ENCODE measurements at regions not wholly inside any gene's neighbourhood (a gene's known extent, or its start where the extent isn't known, plus 50 kb on each side); places are given as distances from the start of the nearest gene placed in this dataset.
"Not testable (repeated sequence)": the region's sequence is repeated elsewhere in the genome, so short reads cannot be mapped to it uniquely, and the experiment has no call there.

DNA sequence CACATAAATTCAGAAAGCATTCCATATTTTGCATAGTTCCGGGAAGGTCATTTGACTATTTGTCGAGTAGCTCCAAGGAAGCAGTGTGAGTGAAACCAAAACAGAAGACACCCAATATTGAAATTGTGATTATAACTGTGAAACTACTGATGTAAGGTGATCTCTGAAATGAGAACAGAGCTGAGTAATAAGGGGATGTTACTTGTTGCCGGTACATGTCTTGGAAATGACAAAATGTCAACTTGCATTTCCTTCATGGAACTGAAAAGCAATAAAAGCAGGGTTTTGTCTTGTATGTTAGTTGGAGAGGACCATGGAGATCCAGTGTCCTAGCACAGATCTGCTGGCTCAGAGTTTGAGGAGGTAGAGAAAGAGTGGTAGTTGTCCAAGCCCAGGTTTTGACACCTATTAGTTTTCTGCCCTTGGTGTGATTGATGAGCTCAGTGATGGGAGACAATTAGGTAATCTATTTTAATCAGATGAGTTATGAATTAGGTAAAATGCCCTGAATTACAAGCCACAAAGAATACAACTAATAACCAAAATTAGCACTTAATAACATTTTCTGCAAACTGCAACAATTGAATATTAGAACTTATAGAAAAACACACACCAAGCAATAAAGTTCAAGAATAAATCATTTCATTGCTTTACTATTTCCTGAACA, 58.7 kb upstream of the ZNF519 start:
- H3K4me3 Mint-ChIP-seq; H3K4me2 ChIP-seq (replicated peaks; ENCODE audit: low read depth, low read length, poor library complexity, severe bottlenecking); ATAC-seq (ENCODE audit: low read depth); DNase-seq; POLR2A ChIA-PET; H4K20me1 ChIP-seq (ENCODE audit: control insufficient read depth, insufficient read depth, low read length, poor library complexity, severe bottlenecking); H3K27me3 ChIP-seq (replicated peaks in 1 of 4; ENCODE audit: control extremely low read depth in 1 of 4, control insufficient read depth in 3 of 4, insufficient read depth in 4 of 4, low read length in 3 of 4); CTCF ChIA-PET; H3K4me1 ChIP-seq (ENCODE audit: control insufficient read depth in 2 of 2, insufficient read depth in 2 of 2, low read length in 2 of 2); H3K36me3 ChIP-seq (replicated peaks in 1 of 2; ENCODE audit: control extremely low read depth in 1 of 2, control insufficient read depth in 1 of 2, extremely low read depth in 1 of 2, insufficient read depth in 2 of 2, low read length in 1 of 2); intact Hi-C loops (cut with micrococcal nuclease); H2AFZ ChIP-seq (ENCODE audit: insufficient read depth, low read depth, low read length, poor library complexity, severe bottlenecking); H3K79me2 ChIP-seq (ENCODE audit: control insufficient read depth, insufficient read depth, low read length); H3K27ac Mint-ChIP-seq; H3K9me3 ChIP-seq (ENCODE audit: control extremely low read depth in 1 of 3, control insufficient read depth in 2 of 3, insufficient read depth in 1 of 3, low read length in 2 of 3); H3K9me3 Mint-ChIP-seq (ENCODE audit: insufficient read depth); H3K27ac ChIP-seq (ENCODE audit: low read length in 2 of 2); H3K27me3 Mint-ChIP-seq; H3K4me3 ChIP-seq (ENCODE audit: control extremely low read depth in 1 of 5, extremely low read depth in 1 of 5, insufficient read depth in 1 of 5, low read depth in 2 of 5, low read length in 4 of 5); H3K4me1 Mint-ChIP-seq; H3K9ac ChIP-seq (ENCODE audit: low read length): not testable (repeated sequence)
- 61% methylated on average over 2 of the region's 3 CpGs for WGBS (ENCODE audit: insufficient coverage)

DNA sequence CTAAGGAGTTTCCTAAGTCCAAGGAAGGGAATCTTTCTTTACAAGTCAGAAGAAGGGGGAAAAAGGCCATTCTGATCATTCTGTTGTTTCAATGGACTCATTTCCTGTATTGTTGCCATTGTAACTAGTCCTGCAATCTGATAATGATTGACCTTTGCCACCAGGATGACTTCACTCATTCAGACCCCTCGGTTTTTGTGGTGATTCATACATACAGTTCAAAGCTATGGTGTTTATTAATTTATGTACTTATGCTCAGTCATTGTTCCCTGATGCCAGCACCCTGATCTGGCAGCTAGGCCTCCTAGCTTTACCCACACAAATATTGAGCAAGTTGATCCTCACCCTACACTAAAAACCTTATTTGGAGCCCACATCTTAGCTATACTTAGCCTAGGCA, 57.6 kb upstream of the ZNF519 start:
- DNase-seq (no peak), ATAC-seq (ENCODE audit: low read depth) (no peak)
- H4K20me1 ChIP-seq (ENCODE audit: control insufficient read depth, insufficient read depth, low read length, poor library complexity, severe bottlenecking), result no peaks in the 10 kb centered on the region
- H3K27ac ChIP-seq (ENCODE audit: low read length in 2 of 2), result no peak overlapping the region
- ChIA-PET POLR2A (no interaction called here), CTCF (no interaction called here)
- WGBS (ENCODE audit: insufficient coverage), result no CpG with 5 or more reads among the region's 1 CpG
- H3K4me3 Mint-ChIP-seq, result no peak overlapping the region
- TF ChIP-seq, protein P1, sequence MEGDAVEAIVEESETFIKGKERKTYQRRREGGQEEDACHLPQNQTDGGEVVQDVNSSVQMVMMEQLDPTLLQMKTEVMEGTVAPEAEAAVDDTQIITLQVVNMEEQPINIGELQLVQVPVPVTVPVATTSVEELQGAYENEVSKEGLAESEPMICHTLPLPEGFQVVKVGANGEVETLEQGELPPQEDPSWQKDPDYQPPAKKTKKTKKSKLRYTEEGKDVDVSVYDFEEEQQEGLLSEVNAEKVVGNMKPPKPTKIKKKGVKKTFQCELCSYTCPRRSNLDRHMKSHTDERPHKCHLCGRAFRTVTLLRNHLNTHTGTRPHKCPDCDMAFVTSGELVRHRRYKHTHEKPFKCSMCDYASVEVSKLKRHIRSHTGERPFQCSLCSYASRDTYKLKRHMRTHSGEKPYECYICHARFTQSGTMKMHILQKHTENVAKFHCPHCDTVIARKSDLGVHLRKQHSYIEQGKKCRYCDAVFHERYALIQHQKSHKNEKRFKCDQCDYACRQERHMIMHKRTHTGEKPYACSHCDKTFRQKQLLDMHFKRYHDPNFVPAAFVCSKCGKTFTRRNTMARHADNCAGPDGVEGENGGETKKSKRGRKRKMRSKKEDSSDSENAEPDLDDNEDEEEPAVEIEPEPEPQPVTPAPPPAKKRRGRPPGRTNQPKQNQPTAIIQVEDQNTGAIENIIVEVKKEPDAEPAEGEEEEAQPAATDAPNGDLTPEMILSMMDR (IDR thresholded peaks at IDR 0.05), result no peak
- no peak for TF ChIP-seq EZH2 (IDR thresholded peaks at IDR 0.05; ENCODE audit: borderline replicate concordance, insufficient read depth, low read depth, low read length, poor library complexity, severe bottlenecking)
- no peak overlapping the region for H3K9ac ChIP-seq (ENCODE audit: low read length)
- H3K9me3 ChIP-seq (ENCODE audit: control extremely low read depth in 1 of 3, control insufficient read depth in 2 of 3, insufficient read depth in 1 of 3, low read length in 2 of 3), result no peaks in the 10 kb centered on the region
- no peaks in the 10 kb centered on the region for H3K4me1 Mint-ChIP-seq
- no peaks in the 10 kb centered on the region for H3K27me3 Mint-ChIP-seq
- no peaks in the 10 kb centered on the region for H3K79me2 ChIP-seq (ENCODE audit: control insufficient read depth, insufficient read depth, low read length)
- H3K27me3 ChIP-seq (replicated peaks in 1 of 4; ENCODE audit: control extremely low read depth in 1 of 4, control insufficient read depth in 3 of 4, insufficient read depth in 4 of 4, low read length in 3 of 4), result no peaks in the 10 kb centered on the region
- H3K9me3 Mint-ChIP-seq (ENCODE audit: insufficient read depth), result no peaks in the 10 kb centered on the region
- no peaks in the 10 kb centered on the region for H3K36me3 ChIP-seq (replicated peaks in 1 of 2; ENCODE audit: control extremely low read depth in 1 of 2, control insufficient read depth in 1 of 2, extremely low read depth in 1 of 2, insufficient read depth in 2 of 2, low read length in 1 of 2)
- no peak overlapping the region for H2AFZ ChIP-seq (ENCODE audit: insufficient read depth, low read depth, low read length, poor library complexity, severe bottlenecking)
- no peak overlapping the region for H3K4me3 ChIP-seq (ENCODE audit: control extremely low read depth in 1 of 5, extremely low read depth in 1 of 5, insufficient read depth in 1 of 5, low read depth in 2 of 5, low read length in 4 of 5)
- no peak overlapping the region for H3K4me2 ChIP-seq (replicated peaks; ENCODE audit: low read depth, low read length, poor library complexity, severe bottlenecking)
- intact Hi-C loops (cut with micrococcal nuclease), result no loop called here
- no peaks in the 10 kb centered on the region for H3K4me1 ChIP-seq (ENCODE audit: control insufficient read depth in 2 of 2, insufficient read depth in 2 of 2, low read length in 2 of 2)
- H3K27ac Mint-ChIP-seq, result no peak overlapping the region

DNA sequence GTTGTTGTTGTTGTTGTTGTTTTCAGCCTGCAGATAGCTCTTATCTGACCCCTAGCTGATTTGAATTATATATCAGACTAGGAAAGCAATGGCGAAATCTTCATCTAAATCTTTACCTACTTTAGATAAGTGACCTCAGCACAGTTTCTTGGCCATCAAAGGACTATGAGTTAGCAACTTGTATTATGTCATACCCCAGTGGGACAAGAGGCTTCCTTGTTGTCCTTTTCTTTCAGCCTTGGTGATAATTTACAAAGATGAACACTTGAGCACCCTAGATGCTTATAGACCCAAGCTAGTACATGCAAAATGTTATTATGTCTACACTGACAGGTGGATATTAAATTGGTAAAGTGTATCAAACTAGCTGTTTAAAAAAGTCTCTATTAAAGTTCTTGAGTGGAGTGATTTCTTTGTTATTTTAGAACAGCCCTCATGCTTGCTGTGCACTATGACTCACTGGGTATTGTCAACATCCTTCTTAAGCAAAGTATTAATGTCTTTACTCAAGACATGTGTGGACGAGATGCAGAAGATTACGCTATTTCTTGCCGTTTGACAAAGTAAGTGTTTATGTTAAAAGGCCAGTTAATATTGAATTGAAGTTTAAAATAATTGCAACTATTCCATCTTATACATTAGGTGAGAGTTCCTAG, 56.6 kb upstream of the ZNF519 start:
- DNase-seq; H3K27me3 Mint-ChIP-seq; H4K20me1 ChIP-seq (ENCODE audit: control insufficient read depth, insufficient read depth, low read length, poor library complexity, severe bottlenecking); POLR2A ChIA-PET; H3K9me3 ChIP-seq (ENCODE audit: control extremely low read depth in 1 of 3, control insufficient read depth in 2 of 3, insufficient read depth in 1 of 3, low read length in 2 of 3); intact Hi-C loops (cut with micrococcal nuclease); H3K4me1 Mint-ChIP-seq; H2AFZ ChIP-seq (ENCODE audit: insufficient read depth, low read depth, low read length, poor library complexity, severe bottlenecking); ATAC-seq (ENCODE audit: low read depth); H3K4me3 ChIP-seq (ENCODE audit: control extremely low read depth in 1 of 5, extremely low read depth in 1 of 5, insufficient read depth in 1 of 5, low read depth in 2 of 5, low read length in 4 of 5); H3K4me1 ChIP-seq (ENCODE audit: control insufficient read depth in 2 of 2, insufficient read depth in 2 of 2, low read length in 2 of 2); H3K27ac Mint-ChIP-seq; H3K36me3 ChIP-seq (replicated peaks in 1 of 2; ENCODE audit: control extremely low read depth in 1 of 2, control insufficient read depth in 1 of 2, extremely low read depth in 1 of 2, insufficient read depth in 2 of 2, low read length in 1 of 2); CTCF ChIA-PET; H3K9me3 Mint-ChIP-seq (ENCODE audit: insufficient read depth); H3K4me3 Mint-ChIP-seq; H3K79me2 ChIP-seq (ENCODE audit: control insufficient read depth, insufficient read depth, low read length); H3K27me3 ChIP-seq (replicated peaks in 1 of 4; ENCODE audit: control extremely low read depth in 1 of 4, control insufficient read depth in 3 of 4, insufficient read depth in 4 of 4, low read length in 3 of 4); H3K4me2 ChIP-seq (replicated peaks; ENCODE audit: low read depth, low read length, poor library complexity, severe bottlenecking); H3K9ac ChIP-seq (ENCODE audit: low read length); H3K27ac ChIP-seq (ENCODE audit: low read length in 2 of 2): not testable (repeated sequence)
- WGBS (ENCODE audit: insufficient coverage), result no CpG with 5 or more reads among the region's 4 CpGs

All from B cell (primary cell).